Endothelial cell (in vitro differentiated cells): ENCODE measurements at regions not wholly inside any gene's neighbourhood (a gene's known extent, or its start where the extent isn't known, plus 50 kb on each side); places are given as distances from the start of the nearest gene placed in this dataset.

Experiments
- DNase-seq: peaks from one replicate; pipeline ENCODE4 v3.0.0; 2021; ENCODE audit warnings: low spot score
- H3K27ac Mint-ChIP-seq: one replicate; pipeline ENCODE4 v1.8.0; 2021; ENCODE audit warnings: mixed read lengths, inconsistent platforms; ENCODE audit not compliant: unreplicated experiment
- H3K27me3 Mint-ChIP-seq: one replicate; pipeline ENCODE4 v1.8.0; 2021; ENCODE audit warnings: mild to moderate bottlenecking, moderate library complexity, mixed read lengths, inconsistent platforms; ENCODE audit not compliant: unreplicated experiment
- H3K36me3 Mint-ChIP-seq: one replicate; pipeline ENCODE4 v1.8.0; 2021; ENCODE audit warnings: mild to moderate bottlenecking, low read depth, mixed read lengths, inconsistent platforms; ENCODE audit not compliant: unreplicated experiment
- H3K4me1 Mint-ChIP-seq: one replicate; pipeline ENCODE4 v1.8.0; 2021; ENCODE audit warnings: mild to moderate bottlenecking, mixed read lengths, inconsistent platforms; ENCODE audit not compliant: unreplicated experiment
- H3K4me3 Mint-ChIP-seq: one replicate; pipeline ENCODE4 v1.8.0; 2021; ENCODE audit warnings: mild to moderate bottlenecking, mixed read lengths, inconsistent platforms; ENCODE audit not compliant: unreplicated experiment
- H3K9me3 Mint-ChIP-seq: one replicate; pipeline ENCODE4 v1.8.0; 2021; ENCODE audit warnings: mixed read lengths, inconsistent platforms; ENCODE audit not compliant: unreplicated experiment
- CTCF ChIP-seq: fragments of 200-600 bp; sonication (generic); IDR thresholded peaks from one replicate; pipeline ENCODE4 v1.5.0; 2021; ENCODE audit warnings: antibody characterized with exemption; ENCODE audit not compliant: unreplicated experiment

GRCh38 chr5:124195411-124195810 is 551.0 kb downstream of the ZNF608 start:
- Mint-ChIP-seq H3K27ac (no peak overlapping the region), H3K36me3 (no peaks in the 10 kb centered on the region), H3K27me3 (peaks cover 2% of the 10 kb centered on the region), H3K9me3 (no peaks in the 10 kb centered on the region), H3K4me3 (no peak overlapping the region), H3K4me1 (peaks cover 4% of the 10 kb centered on the region)
- no peak for TF ChIP-seq CTCF
- no peak for DNase-seq

GRCh38 chr5:124194282-124194681 is 552.2 kb downstream of the ZNF608 start:
- H3K4me3 Mint-ChIP-seq, result no peak overlapping the region
- no peak overlapping the region for H3K27ac Mint-ChIP-seq
- H3K9me3 Mint-ChIP-seq, result no peaks in the 10 kb centered on the region
- TF ChIP-seq CTCF, result no peak
- no peak for DNase-seq
- H3K4me1 Mint-ChIP-seq, result peaks cover 4% of the 10 kb centered on the region
- H3K36me3 Mint-ChIP-seq, result no peaks in the 10 kb centered on the region
- H3K27me3 Mint-ChIP-seq, result peaks cover 2% of the 10 kb centered on the region

GRCh38 chr5:124193371-124193789 is 553.1 kb downstream of the ZNF608 start:
- Mint-ChIP-seq H3K36me3 (no peaks in the 10 kb centered on the region), H3K4me1 (peaks cover 4% of the 10 kb centered on the region), H3K4me3 (no peak overlapping the region), H3K27ac (no peak overlapping the region), H3K9me3 (no peaks in the 10 kb centered on the region), H3K27me3 (peaks cover 2% of the 10 kb centered on the region)
- no peak for DNase-seq
- no peak for TF ChIP-seq CTCF

GRCh38 chr5:124192716-124193115 is 553.7 kb downstream of the ZNF608 start:
- DNase-seq, result no peak
- Mint-ChIP-seq H3K27me3 (peaks cover 2% of the 10 kb centered on the region), H3K27ac (no peak overlapping the region)

GRCh38 chr5:124185716-124186115 is 560.7 kb downstream of the ZNF608 start:
- Mint-ChIP-seq H3K4me1 (no peaks in the 10 kb centered on the region), H3K36me3 (no peaks in the 10 kb centered on the region), H3K9me3 (no peaks in the 10 kb centered on the region), H3K27me3 (no peaks in the 10 kb centered on the region), H3K4me3 (no peak overlapping the region), H3K27ac (no peak overlapping the region)
- no peak for DNase-seq
- no peak for TF ChIP-seq CTCF

More at GRCh38 chr5:124192716-124193115, 553.7 kb downstream of the ZNF608 start:
- no peaks in the 10 kb centered on the region for H3K9me3 Mint-ChIP-seq
- H3K4me1 Mint-ChIP-seq, result peaks cover 4% of the 10 kb centered on the region
- TF ChIP-seq CTCF, result no peak
- H3K36me3 Mint-ChIP-seq, result no peaks in the 10 kb centered on the region
- H3K4me3 Mint-ChIP-seq, result no peak overlapping the region
